IPS DF 6.9 (cell line): ENCODE measurements at regions not wholly inside any gene's neighbourhood (a gene's known extent, or its start where the extent isn't known, plus 50 kb on each side); places are given as distances from the start of the nearest gene placed in this dataset.

ENCODE experiments used
- DNase-seq: peaks from one replicate; pipeline ENCODE4 v3.0.0-alpha.2; 2013; ENCODE audit warnings: low read depth, low spot score
- H3K27ac ChIP-seq: one replicate; pipeline ENCODE4 v1.5.1; 2013; ENCODE audit warnings: low read length, control low read depth
- H3K27me3 ChIP-seq: 2 replicates; pipeline ENCODE4 v1.6.1; 2013; ENCODE audit warnings: mild to moderate bottlenecking, low read length; ENCODE audit not compliant: control insufficient read depth, insufficient read depth
- H3K36me3 ChIP-seq: 2 replicates; pipeline ENCODE4 v1.6.1; 2013; ENCODE audit warnings: low read length; ENCODE audit not compliant: control insufficient read depth, insufficient read depth
- H3K4me1 ChIP-seq: 2 replicates; pipeline ENCODE4 v1.6.1; 2013; ENCODE audit warnings: low read length; ENCODE audit not compliant: control insufficient read depth, insufficient read depth
- H3K4me3 ChIP-seq: 2 replicates; pipeline ENCODE4 v1.5.1; 2013; ENCODE audit warnings: mild to moderate bottlenecking, low read length
- H3K9me3 ChIP-seq: 2 replicates; pipeline ENCODE4 v1.6.1; 2013; ENCODE audit warnings: low read length, inconsistent platforms; ENCODE audit not compliant: control insufficient read depth, insufficient read depth
- WGBS: extraction: QIAGEN DNeasy Blood & Tissue Kit; methylation state at CpG from one replicate; pipeline ENCODE4 v1.1.7; 2013; ENCODE audit warnings: mixed read lengths, missing lambda C conversion rate; ENCODE audit not compliant: insufficient read length, insufficient coverage; 5-methylcytosine and 5-hydroxymethylcytosine counted together

- H3K27me3 ChIP-seq: no peaks in the 10 kb centered on the region
- no peak overlapping the region for H3K27ac ChIP-seq
- DNase-seq: no peak
- H3K4me1 ChIP-seq: no peaks in the 10 kb centered on the region
- no peaks in the 10 kb centered on the region for H3K36me3 ChIP-seq
- no peaks in the 10 kb centered on the region for H3K9me3 ChIP-seq
- no peak overlapping the region for H3K4me3 ChIP-seq
- WGBS: no CpG with 5 or more reads among the region's 2 CpGs
Measured at GRCh38 chr18:2400701-2401196, 170.6 kb downstream of the METTL4 start.

GRCh38 chr18:2402084-2402483 lies 169.2 kb downstream of the METTL4 start:
- H3K27ac ChIP-seq: no peak overlapping the region
- H3K4me3 ChIP-seq: no peak overlapping the region
- no peak for DNase-seq
- WGBS: no CpG with 5 or more reads among the region's 1 CpG
- no peaks in the 10 kb centered on the region for H3K36me3 ChIP-seq
- no peaks in the 10 kb centered on the region for H3K27me3 ChIP-seq
- no peaks in the 10 kb centered on the region for H3K9me3 ChIP-seq
- H3K4me1 ChIP-seq: no peaks in the 10 kb centered on the region

- Histone ChIP-seq H3K27ac (no peak overlapping the region), H3K36me3 (no peaks in the 10 kb centered on the region), H3K4me3 (no peak overlapping the region), H3K4me1 (no peaks in the 10 kb centered on the region), H3K9me3 (no peaks in the 10 kb centered on the region), H3K27me3 (no peaks in the 10 kb centered on the region)
- no CpG with 5 or more reads among the region's 2 CpGs for WGBS
- no peak for DNase-seq
Measured at GRCh38 chr18:2406544-2406943, 164.8 kb downstream of the METTL4 start.

- H3K4me3 ChIP-seq: no peak overlapping the region
- no CpG with 5 or more reads among the region's 1 CpG for WGBS
- H3K27ac ChIP-seq: no peak overlapping the region
- no peak for DNase-seq
- H3K9me3 ChIP-seq: no peaks in the 10 kb centered on the region
- H3K27me3 ChIP-seq: no peaks in the 10 kb centered on the region
- H3K4me1 ChIP-seq: no peaks in the 10 kb centered on the region
- no peaks in the 10 kb centered on the region for H3K36me3 ChIP-seq
Measured at GRCh38 chr18:2407961-2408360, 163.3 kb downstream of the METTL4 start.

- no peak for DNase-seq
- H3K4me1 ChIP-seq: no peaks in the 10 kb centered on the region
- no CpG with 5 or more reads among the region's 5 CpGs for WGBS
- no peaks in the 10 kb centered on the region for H3K36me3 ChIP-seq
- no peaks in the 10 kb centered on the region for H3K27me3 ChIP-seq
- no peak overlapping the region for H3K27ac ChIP-seq
- no peak overlapping the region for H3K4me3 ChIP-seq
- H3K9me3 ChIP-seq: no peaks in the 10 kb centered on the region
Measured at GRCh38 chr18:2409906-2410305, 161.4 kb downstream of the METTL4 start.

- Histone ChIP-seq H3K27me3 (no peaks in the 10 kb centered on the region), H3K27ac (no peak overlapping the region), H3K9me3 (no peaks in the 10 kb centered on the region), H3K4me1 (no peaks in the 10 kb centered on the region), H3K4me3 (no peak overlapping the region), H3K36me3 (no peaks in the 10 kb centered on the region)
- no peak for DNase-seq
- no CpG with 5 or more reads among the region's 1 CpG for WGBS
Measured at GRCh38 chr18:2410688-2411087, 160.6 kb downstream of the METTL4 start.

- DNase-seq: no peak
- Histone ChIP-seq H3K27ac (no peak overlapping the region), H3K4me3 (no peak overlapping the region)
Measured at GRCh38 chr18:2411381-2411960, 159.8 kb downstream of the METTL4 start.

GRCh38 chr18:2412281-2412680 lies 159.0 kb downstream of the METTL4 start:
- WGBS: no CpG with 5 or more reads among the region's 3 CpGs
- Histone ChIP-seq H3K4me3 (no peak overlapping the region), H3K4me1 (no peaks in the 10 kb centered on the region), H3K27ac (no peak overlapping the region), H3K27me3 (no peaks in the 10 kb centered on the region), H3K36me3 (no peaks in the 10 kb centered on the region), H3K9me3 (no peaks in the 10 kb centered on the region)
- no peak for DNase-seq

More at GRCh38 chr18:2411381-2411960, 159.8 kb downstream of the METTL4 start:
- Histone ChIP-seq H3K4me1 (no peaks in the 10 kb centered on the region), H3K9me3 (no peaks in the 10 kb centered on the region), H3K27me3 (no peaks in the 10 kb centered on the region), H3K36me3 (no peaks in the 10 kb centered on the region)
- WGBS: no CpG with 5 or more reads among the region's 1 CpG

GRCh38 chr18:2412996-2413751 lies 158.1 kb downstream of the METTL4 start:
- WGBS: no CpG with 5 or more reads among the region's 9 CpGs
- Histone ChIP-seq H3K9me3 (no peaks in the 10 kb centered on the region), H3K27ac (no peak overlapping the region), H3K4me3 (no peak overlapping the region), H3K27me3 (no peaks in the 10 kb centered on the region), H3K36me3 (no peaks in the 10 kb centered on the region), H3K4me1 (no peaks in the 10 kb centered on the region)
- no peak for DNase-seq

GRCh38 chr18:2414235-2414634 lies 157.1 kb downstream of the METTL4 start:
- Histone ChIP-seq H3K4me1 (no peaks in the 10 kb centered on the region), H3K36me3 (no peaks in the 10 kb centered on the region), H3K4me3 (no peak overlapping the region), H3K27me3 (no peaks in the 10 kb centered on the region), H3K27ac (no peak overlapping the region), H3K9me3 (no peaks in the 10 kb centered on the region)
- DNase-seq: no peak

- H3K4me1 ChIP-seq: no peaks in the 10 kb centered on the region
- H3K4me3 ChIP-seq: no peak overlapping the region
- H3K27me3 ChIP-seq: no peaks in the 10 kb centered on the region
- DNase-seq: no peak
- H3K27ac ChIP-seq: no peak overlapping the region
- H3K9me3 ChIP-seq: no peaks in the 10 kb centered on the region
- no CpG with 5 or more reads among the region's 3 CpGs for WGBS
- H3K36me3 ChIP-seq: no peaks in the 10 kb centered on the region
Measured at GRCh38 chr18:2415656-2416055, 155.6 kb downstream of the METTL4 start.
